Panc1 (cell line): ENCODE measurements at regions not wholly inside any gene's neighbourhood (a gene's known extent, or its start where the extent isn't known, plus 50 kb on each side); places are given as distances from the start of the nearest gene placed in this dataset.

Source experiments
- ATAC-seq: fragments of 200-7000 bp; cut with Tn5 transposase; 2 replicates; pipeline ENCODE4 v1.9.1; 2020; ENCODE audit warnings: mild to moderate bottlenecking, moderate library complexity
- BruUV-seq: library from RNA; stranded (reverse); fragments of 400-500 nt; replicated peaks from 2 replicates; lab custom pipeline; 2021; lab: Mats Ljungman, UMichigan
- CTCF ChIA-PET: fragments of 300-600 bp; sonication (Branson Sonifier 250); formaldehyde crosslinking; loops from one replicate; lab custom pipeline; 2022; ENCODE audit warnings: antibody characterized with exemption; lab: Charles Lee
- POLR2A ChIA-PET: fragments of 300-600 bp; sonication (Branson Sonifier 250); formaldehyde crosslinking; loops from one replicate; lab custom pipeline; 2022; ENCODE audit warnings: antibody characterized with exemption; lab: Charles Lee
- DNase-seq: peaks from one replicate; pipeline ENCODE4 v3.0.0-alpha.2; 2010; ENCODE audit warnings: low read depth, low spot score
- H3K27ac ChIP-seq: 2 replicates; pipeline ENCODE4 v1.5.1; 2011; ENCODE audit warnings: mild to moderate bottlenecking, low read length, inconsistent platforms
- H3K27me3 ChIP-seq: fragments of 200-500 bp; sonication (Bioruptor generic); 2 replicates; pipeline ENCODE4 v1.6.0; 2014; ENCODE audit warnings: low read length, inconsistent platforms; ENCODE audit not compliant: control insufficient read depth, insufficient read depth
- H3K36me3 ChIP-seq: fragments of 200-500 bp; sonication (Bioruptor generic); 2 replicates; pipeline ENCODE4 v1.5.1; 2014; ENCODE audit warnings: inconsistent platforms, mild to moderate bottlenecking, low read length, moderate library complexity; ENCODE audit not compliant: control insufficient read depth, insufficient read depth
- H3K4me1 ChIP-seq: 2 replicates; pipeline ENCODE4 v1.5.1; 2011; ENCODE audit warnings: inconsistent platforms, mild to moderate bottlenecking, low read length, moderate library complexity; ENCODE audit not compliant: control insufficient read depth, insufficient read depth
- H3K4me3 ChIP-seq, 2 experiments: 2 replicates each; pipeline ENCODE4 v1.5.1; 2011 to 2012; ENCODE audit warnings: low read depth in 2 of 2, low read length in 2 of 2, mild to moderate bottlenecking in 2 of 2, inconsistent platforms in 1 of 2, moderate library complexity in 1 of 2
- H3K9me3 ChIP-seq: fragments of 200-500 bp; sonication (Bioruptor generic); 2 replicates; pipeline ENCODE4 v1.5.1; 2014; ENCODE audit warnings: low read depth, mild to moderate bottlenecking, inconsistent platforms, low read length, moderate library complexity; ENCODE audit not compliant: control insufficient read depth, insufficient read depth
- CTCF ChIP-seq: fragments of 450-650 bp; IDR thresholded peaks from 2 replicates; pipeline ENCODE4 v1.5.1; 2017; ENCODE audit warnings: mild to moderate bottlenecking
- POLR2AphosphoS5 ChIP-seq: IDR thresholded peaks from 2 replicates; pipeline ENCODE4 v1.6.1; 2012; ENCODE audit warnings: mild to moderate bottlenecking, low read depth, low read length, moderate library complexity
- REST ChIP-seq, 2 experiments: IDR thresholded peaks; 2 replicates each; pipeline ENCODE4 v1.6.1; 2011 to 2012; ENCODE audit warnings: low read depth in 2 of 2, control low read depth in 1 of 2, low read length in 1 of 2, mild to moderate bottlenecking in 1 of 2, moderate library complexity in 1 of 2; ENCODE audit not compliant: insufficient read depth in 1 of 2
- SIN3A ChIP-seq: IDR thresholded peaks from 2 replicates; pipeline ENCODE4 v1.6.1; 2012; ENCODE audit warnings: low read depth, mild to moderate bottlenecking, low read length, moderate library complexity, borderline replicate concordance; ENCODE audit not compliant: insufficient read depth
- TCF7L2 ChIP-seq: IDR thresholded peaks from 2 replicates; pipeline ENCODE4 v1.6.1; 2011; ENCODE audit warnings: mild to moderate bottlenecking, low read depth, low read length, inconsistent platforms
- in situ Hi-C: cut with HindIII; loops from 2 replicates; pipeline ENCODE4 v1.10.0; 2016; ENCODE audit warnings: low sequenced_read_pairs, low pct_unique_long_range_greater_than_20kb
- intact Hi-C: fragments of 100-400 bp; cut with micrococcal nuclease; formaldehyde crosslinking; loops from one replicate; pipeline ENCODE4 v1.10.0; 2022; ENCODE audit not compliant: unreplicated experiment

- in situ Hi-C loops = no loop called here
- no TSS peak for BruUV-seq
These were observed 498.4 kb upstream of the POM121L12 start for GRCh38 chr7:52537051-52537450.

GRCh38 chr7:52525772-52526341 lies 509.6 kb upstream of the POM121L12 start:
- no TSS peak for BruUV-seq
- ATAC-seq (no peak), DNase-seq (no peak)
- Histone ChIP-seq H3K27me3 (no peaks in the 10 kb centered on the region), H3K27ac (no peak overlapping the region), H3K9me3 (no peaks in the 10 kb centered on the region), H3K36me3 (no peaks in the 10 kb centered on the region), H3K4me3 (no peak overlapping the region), H3K4me1 (no peaks in the 10 kb centered on the region)
- ChIA-PET POLR2A (no interaction called here), CTCF (interaction anchor here (0.7 kb wide), 1 partner anchor 124 kb away, joined by 8 read pairs; no protein-coding TSS in a partner anchor)
- intact Hi-C loops = no loop called here
- no peak for TF ChIP-seq POLR2AphosphoS5
- in situ Hi-C loops = no loop called here

More at GRCh38 chr7:52537051-52537450, 498.4 kb upstream of the POM121L12 start:
- ATAC-seq = no peak
- DNase-seq = no peak
- ChIA-PET POLR2A (no interaction called here), CTCF (no interaction called here)
- TF ChIP-seq CTCF (no peak), SIN3A (no peak), POLR2AphosphoS5 (no peak), REST (IDR thresholded peaks at IDR 0.05; ENCODE audit: insufficient read depth in 1 of 2, low read depth in 2 of 2, low read length in 1 of 2) (no peak), TCF7L2 (no peak)
- no peak overlapping the region for H3K27ac ChIP-seq
- no peak overlapping the region for H3K4me3 ChIP-seq
- H3K9me3 ChIP-seq = peaks cover 4% of the 10 kb centered on the region
- H3K4me1 ChIP-seq = no peaks in the 10 kb centered on the region
- intact Hi-C loops = no loop called here
- H3K36me3 ChIP-seq = no peaks in the 10 kb centered on the region
- H3K27me3 ChIP-seq = no peaks in the 10 kb centered on the region

- intact Hi-C loops (no loop called here), in situ Hi-C loops (no loop called here)
- Histone ChIP-seq H3K27me3 (no peaks in the 10 kb centered on the region), H3K36me3 (no peaks in the 10 kb centered on the region), H3K4me1 (no peaks in the 10 kb centered on the region), H3K9me3 (no peaks in the 10 kb centered on the region; the same call in 1 of the 2 replicates), H3K27ac (no peak overlapping the region), H3K4me3 (no peak overlapping the region)
- CTCF ChIA-PET = no interaction called here
- no TSS peak for BruUV-seq
- POLR2A ChIA-PET = no interaction called here
- DNase-seq (no peak), ATAC-seq (no peak)
- TF ChIP-seq POLR2AphosphoS5 = no peak
- TF ChIP-seq CTCF = no peak
- no peak for TF ChIP-seq REST (IDR thresholded peaks at IDR 0.05; ENCODE audit: insufficient read depth in 1 of 2, low read depth in 2 of 2, low read length in 1 of 2)
- TF ChIP-seq SIN3A = no peak
- TF ChIP-seq TCF7L2 = no peak
These were observed 516.6 kb upstream of the POM121L12 start for GRCh38 chr7:52518869-52519268.
